ENCODE measurements at regions not wholly inside any gene's neighbourhood (a gene's known extent, or its start where the extent isn't known, plus 50 kb on each side); places are given as distances from the start of the nearest gene placed in this dataset.
A peak's percentile ranks its signal among the peaks of the same experiment; 100 is the strongest.

DNA sequence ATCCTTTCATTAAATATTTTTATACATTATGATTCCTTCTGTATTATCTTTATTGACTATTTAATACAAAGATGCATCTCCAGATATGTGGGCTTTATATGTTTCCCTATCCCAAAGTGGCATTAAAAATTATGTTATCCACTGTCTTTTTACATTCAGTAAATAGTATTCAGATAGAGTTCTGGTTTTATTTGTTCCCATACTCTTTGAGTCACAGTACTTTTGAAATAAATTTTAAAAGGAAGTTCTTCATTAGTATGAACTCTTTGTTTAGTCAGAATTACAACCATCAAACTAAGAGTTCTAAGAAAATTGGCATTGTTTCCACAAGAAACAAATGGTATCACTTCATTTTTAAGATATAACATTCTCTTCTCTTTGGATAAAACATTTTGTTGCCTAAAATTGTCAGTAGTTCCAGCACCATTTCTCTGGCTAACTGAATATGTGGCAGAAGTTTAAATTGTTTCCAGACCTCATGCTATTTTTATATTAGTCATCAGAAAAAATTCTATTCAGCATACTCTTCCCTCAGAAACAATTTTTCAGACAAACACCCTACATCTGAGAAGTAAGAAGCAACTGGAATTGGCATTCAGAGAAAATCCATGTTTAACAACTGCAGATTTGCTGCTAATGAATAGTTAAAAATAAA is 88.5 kb upstream of the COL5A2 start:
- no peak for DNase-seq (ENCODE audit: low read depth)

DNA sequence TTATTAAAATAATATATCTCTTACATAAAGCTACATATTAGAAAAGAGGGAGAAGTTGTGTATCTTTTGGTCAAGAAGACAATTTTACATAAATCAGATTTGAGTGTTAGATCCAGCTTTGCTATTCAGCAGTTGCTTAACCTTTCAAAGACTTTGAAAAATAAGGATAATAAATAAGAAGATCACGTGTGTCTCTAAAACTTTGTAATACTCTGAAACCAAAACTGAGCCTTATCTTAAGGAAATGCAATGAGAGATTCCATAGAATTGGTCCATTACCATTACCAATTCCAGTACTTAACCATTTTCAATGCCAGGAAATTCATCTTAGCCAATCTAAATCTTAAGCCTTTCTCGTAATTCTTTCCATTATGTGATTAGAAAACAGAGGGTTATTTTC is 89.2 kb upstream of the COL5A2 start:
- DNase-seq (ENCODE audit: low read depth), result no peak

DNA sequence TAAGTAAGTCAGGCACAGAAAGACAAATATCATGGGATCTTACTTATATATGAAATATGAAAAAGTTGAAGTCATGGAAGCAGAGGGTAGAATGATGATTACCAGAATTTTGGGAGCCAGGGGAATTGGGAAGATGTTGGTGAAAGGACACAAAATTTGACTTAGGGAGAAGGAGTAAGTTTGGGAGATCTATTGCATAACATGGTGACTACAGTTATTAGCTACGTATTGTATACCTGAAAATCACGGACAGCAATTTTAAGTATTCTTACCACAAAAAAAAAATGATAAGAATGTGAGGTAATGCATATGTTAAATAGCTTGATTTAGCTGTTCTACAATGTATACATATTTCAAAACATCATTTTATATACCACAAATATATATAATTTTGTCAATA is 94.2 kb upstream of the COL5A2 start:
- no peak for DNase-seq (ENCODE audit: low read depth)

DNA sequence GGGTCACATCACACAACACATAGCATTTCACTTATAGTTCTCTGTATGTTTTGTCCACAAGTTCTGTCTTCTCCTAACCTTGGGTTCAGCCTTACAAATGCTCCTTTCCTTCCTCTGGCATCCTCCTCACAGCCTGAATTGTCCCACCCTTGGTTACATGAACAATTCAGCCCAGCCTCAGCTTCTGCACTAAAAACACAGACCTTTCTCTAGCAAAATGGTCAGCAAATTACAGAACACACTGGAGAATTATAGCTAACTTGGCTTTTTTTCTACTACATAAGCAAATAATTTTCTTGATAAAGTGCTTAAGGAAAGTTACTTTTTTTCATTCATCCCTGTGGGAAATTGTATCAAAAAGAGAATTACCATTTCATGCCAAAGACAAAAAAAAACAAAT is 94.8 kb upstream of the COL5A2 start:
- DNase-seq (ENCODE audit: low read depth), result no peak

DNA sequence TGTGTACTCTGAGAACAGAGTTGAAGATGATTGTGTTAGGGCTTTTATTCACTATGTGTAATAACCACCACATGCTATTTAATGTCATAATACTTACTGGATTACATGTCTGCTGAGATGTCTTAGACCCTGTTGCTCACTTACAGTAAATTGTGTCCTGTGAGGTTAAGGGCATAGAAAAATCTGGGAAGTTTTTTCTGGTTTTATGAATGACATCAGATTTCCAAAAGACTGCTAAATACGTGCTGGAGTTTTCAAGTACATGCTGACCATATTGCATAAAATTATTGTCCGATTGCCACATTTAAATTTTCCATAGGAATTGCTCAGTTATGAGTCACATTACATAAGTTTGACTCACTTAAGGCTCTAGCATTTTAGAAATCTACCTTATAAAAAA is 96.7 kb upstream of the COL5A2 start:
- DNase-seq (ENCODE audit: low read depth), result no peak

DNA sequence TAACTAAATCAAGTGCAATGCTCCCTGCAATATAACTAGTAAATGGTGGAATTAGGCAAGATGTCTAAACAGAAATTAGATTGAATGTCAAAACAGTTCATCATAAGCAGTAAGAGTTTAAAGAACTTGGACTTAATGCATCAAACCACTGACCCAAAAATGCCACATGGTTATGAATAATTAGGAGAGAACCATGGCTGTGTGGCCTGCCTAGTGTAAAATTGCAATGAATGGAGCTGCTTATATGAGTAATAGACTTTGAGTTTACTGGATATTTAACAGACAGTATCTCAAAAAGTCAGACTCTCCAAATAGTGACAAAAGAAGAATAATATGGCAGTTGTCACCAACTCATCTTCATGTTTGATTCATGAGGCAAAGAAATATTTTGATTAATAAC is 101.6 kb upstream of the COL5A2 start:
- DNase-seq (ENCODE audit: low read depth), result no peak

DNA sequence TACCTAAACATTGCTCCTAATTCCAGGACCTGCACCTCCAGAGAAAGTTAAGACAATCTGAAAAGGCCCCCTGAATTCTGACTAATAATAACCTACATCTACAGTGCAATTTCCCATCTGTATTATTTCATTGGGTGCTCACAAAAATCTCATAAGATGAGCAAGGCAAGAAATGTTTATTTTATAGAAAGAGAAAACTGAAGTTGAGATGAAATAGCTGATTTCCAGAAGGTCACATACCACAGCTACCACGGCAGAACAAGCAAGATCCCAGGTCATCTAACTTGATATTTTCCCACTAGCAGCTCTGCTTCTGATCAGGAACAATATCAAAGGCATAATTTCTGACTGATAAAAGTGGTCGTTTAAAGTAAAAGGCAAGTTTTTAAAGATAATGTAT is 105.8 kb upstream of the COL5A2 start:
- DNase-seq (ENCODE audit: low read depth), result no peak

DNA sequence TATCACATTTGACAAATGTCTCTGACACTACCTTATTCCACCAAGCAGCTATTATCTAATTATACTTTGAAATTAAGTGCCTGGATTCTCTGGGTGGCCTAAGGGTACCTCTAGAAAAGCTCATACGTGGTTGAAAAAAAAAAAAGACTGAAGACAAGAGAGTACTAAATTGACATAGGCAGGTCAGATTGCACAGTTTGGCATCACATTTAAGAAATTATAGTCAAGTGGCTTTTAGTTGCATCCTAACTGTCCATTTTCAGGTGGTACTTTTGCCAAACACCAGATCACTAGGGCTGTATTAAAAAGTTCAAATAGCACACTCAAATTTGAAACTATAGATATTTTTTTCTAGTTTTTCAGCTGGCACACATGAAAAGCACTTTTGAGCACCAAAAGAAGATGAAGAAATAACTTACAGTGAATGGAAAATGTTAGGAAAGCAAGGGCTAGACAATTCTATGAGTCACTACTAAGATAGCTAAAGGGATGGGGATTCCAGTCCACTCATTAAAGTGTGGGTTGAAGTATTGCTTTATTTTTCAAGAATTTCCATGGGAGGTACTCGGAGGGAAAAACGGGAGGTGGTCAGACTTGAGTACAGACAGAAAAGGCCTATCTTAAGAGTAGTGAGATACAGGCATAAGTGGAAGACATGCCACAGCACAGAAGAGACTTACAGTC is 106.5 kb upstream of the COL5A2 start:
- DNase-seq (ENCODE audit: low read depth), result no peak

DNA sequence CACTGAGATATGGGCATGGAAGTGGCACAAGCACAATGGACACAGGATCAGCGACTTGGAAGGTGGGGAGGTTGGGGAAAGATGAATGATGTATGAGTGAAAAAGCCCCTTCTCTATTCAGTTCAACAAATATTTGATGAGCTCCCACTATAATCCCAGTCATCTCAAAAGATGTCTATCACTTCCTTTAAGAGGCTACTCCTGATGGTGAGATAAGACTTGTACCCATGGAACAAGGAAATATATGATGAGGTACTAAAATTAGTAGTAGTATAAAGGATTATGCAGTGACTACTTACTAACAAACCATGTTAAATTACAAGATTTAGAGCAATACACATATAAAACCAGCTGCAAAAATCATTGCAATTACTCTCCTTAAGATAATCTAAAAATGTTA is 107.8 kb upstream of the COL5A2 start:
- DNase-seq (ENCODE audit: low read depth), result no peak

DNA sequence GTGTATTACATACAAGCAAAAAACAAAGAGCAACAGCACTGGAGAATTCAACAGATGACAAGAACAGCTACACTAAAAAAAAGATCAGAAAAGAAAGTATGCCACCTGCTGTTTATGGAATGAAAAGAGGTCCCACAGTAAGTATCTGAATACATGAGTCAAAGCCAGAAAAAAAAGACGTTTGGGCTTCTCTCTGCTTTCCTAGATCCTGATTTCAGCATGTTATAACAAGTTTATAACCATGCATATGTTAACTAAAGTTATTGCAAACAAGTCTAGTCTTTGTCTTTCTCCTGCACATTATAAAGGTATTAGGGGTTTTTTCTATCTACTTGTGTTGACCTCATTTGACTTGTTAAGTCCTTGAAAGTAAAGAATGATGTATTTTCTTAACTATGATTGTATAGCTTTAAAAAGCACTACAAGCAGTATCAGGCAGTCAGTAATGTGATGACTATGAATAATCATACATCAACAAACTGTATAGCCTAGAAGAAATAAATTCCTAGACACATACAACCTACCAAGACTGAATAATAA is 108.5 kb upstream of the COL5A2 start:
- no peak for DNase-seq (ENCODE audit: low read depth)

DNA sequence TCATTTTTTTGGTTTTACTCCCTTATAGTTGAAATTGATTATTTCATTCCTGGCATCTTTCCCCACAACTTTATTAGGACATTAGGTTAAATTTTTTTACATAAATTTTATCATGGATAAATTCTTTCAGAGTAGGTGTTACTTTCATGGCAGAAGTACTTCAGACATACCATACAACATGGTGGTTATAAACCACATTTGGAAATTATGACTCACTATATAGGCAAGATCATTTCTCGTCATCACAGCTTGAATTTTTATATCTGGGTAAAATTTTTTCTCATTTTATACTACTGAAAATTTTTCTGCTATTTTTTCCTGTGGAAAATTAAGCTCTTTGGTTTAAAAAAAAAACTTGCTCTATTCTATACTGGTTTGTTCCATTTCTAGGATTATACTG is 111.9 kb upstream of the COL5A2 start:
- no peak for DNase-seq (ENCODE audit: low read depth)

DNA sequence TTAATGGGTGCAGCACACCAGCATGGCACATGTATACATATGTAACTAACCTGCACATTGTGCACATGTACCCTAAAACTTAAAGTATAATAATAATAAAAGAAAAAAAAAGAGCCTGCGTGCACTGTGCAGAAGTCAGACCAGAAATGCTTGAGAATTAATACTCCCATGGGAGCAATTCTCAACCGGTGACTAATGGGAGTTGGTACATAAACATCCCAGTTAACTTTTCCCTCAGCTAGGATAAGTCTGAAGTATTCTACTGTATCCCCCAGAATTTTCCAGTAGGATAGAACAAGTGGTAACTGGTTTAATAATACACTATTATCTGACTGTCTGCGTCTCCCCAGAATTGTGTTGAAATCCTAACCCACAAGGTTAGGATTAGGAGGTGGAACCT is 113.6 kb upstream of the COL5A2 start:
- DNase-seq (ENCODE audit: low read depth), result no peak

DNA sequence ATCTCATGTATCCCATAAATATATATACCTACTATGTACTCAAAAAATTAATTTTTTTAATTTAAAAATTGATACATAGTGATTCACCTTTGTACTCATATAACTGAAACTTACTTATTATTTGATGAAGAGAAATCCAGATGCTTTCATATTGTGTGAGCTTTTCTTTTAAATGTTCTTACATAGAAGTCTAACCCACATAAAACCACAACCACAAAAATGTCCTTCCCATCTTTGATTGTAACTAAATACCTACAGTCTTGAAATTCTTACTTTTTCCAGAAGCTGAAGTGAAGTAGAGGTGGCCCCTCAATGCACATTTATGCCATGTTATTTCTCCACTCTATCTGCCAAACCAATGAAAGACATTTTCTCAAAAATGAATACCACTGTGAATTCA is 117.9 kb upstream of the COL5A2 start:
- DNase-seq (ENCODE audit: low read depth), result no peak

DNA sequence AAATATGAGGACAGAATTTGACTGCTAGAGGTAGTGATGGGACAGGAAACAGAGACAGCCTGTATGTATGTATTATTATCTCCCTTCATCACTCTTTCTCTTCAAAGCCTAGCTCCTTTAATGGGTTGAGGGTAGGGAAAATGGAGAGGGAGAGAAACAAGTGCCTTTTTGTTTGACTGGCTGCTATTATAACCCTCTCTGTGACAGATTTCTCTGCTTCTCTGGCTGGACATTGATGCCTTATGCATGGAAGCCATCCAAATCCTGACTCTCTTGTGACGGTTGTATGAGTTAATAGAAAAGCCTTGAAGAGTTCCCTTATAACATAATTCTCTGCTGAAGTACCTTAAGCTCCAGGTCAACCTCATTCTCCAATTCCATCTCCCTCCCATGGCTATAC is 118.5 kb upstream of the COL5A2 start:
- no peak for DNase-seq (ENCODE audit: low read depth)

DNA sequence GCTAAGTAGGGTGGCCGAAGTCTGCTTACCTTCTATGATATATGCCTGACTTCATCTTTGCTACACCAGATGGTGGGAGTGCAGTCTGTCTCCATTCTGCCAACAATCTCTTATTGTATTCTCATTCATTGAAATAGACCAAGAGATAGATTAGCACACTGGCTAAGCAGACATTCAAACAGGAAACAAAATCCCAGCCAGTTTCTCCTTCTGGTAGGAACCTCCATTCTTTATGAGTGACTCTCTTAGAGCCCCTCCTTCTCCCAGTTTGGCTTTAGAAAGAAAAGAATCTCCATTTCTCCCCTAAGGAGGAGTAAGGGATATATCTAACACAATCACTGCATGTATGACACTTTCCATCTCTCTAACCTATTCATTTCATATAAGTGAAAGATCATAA is 118.9 kb upstream of the COL5A2 start:
- no peak for DNase-seq (ENCODE audit: low read depth)

DNA sequence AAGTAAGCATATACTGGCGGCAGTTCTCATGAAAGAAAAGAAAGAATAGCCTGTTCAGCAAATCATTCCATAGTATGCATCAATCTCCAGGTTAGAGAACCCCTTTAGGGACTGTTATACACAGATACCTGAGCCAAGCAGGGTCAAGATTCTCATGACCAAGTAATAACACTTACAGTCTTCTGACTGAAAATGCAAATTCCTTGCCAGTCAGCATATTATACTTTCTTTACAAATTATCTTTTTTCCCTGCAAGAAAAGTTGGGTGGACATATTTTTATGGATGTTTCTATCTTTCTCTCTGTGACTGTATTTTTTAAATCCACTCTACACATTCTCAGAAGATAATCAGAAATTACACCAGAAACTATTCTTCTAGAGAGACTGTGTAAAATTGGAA is 120.4 kb upstream of the COL5A2 start:
- no peak for DNase-seq (ENCODE audit: low read depth)

DNA sequence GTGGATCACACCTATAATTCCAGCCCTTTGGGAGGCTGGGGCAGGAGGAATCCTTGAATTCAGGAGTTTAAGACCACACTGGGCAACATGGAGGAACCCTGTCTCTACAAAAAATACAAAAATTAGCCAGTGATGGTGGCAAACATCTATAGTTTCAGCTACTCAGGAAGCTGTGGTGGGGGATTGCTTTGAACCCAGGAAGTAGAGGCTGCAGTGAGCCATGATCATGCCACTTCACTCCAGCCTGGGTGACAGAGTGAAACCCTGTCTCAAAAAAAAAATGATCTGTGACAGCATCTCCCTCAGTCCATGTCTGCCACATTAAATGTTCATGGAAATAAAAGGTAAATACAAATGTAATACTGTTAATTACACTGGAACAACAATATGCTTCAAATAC is 121.4 kb upstream of the COL5A2 start:
- DNase-seq (ENCODE audit: low read depth), result no peak

DNA sequence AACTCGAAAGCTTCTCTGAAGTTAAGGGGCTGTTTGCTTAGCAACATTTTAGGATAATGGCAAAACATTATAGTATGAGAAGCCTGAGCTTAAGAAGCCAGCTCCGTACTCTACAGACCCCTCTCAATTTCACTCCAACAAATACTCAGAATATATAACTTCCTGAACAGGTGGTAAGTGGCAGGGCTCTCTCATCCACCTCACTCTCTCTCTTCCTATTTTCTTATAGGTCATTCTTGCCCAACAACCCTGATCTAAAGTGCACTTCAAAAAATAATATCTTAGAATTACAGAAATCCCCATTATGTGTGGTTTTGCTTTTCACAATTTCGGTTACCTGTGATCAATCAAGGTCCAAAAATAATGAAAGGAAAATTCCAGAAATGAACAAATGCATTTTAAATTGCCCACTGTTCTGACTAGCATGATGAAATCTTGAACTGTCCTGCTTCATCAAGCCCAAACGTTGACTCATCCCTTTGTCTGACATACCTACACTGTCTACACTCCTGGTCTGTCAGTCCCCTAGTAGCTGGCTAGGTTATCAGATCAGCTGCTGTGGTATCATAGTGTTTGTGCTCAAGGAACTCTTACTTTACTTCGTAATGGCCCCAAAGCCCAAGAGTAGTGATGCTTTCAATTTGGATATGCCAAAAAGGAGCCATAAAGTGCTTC is 122.8 kb upstream of the COL5A2 start:
- no peak for DNase-seq (ENCODE audit: low read depth)

DNA sequence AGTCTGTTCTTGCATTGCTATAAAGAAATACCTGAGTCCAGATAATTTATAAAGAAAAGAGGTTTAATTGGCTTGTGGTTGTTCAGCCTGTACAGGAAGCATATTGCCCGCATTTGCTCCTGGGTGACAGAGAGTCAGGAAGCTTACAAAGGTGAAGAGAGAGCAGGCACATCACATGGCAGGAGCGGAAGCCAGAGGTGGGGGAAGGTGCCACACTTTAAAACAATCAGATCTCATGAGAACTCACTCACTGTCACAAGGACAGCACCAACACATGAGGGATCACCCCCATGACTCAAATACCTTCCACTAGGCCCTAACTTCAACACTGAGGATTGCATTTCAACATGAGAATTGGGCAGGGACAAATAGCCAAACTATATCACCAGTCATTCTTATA is 124.8 kb upstream of the COL5A2 start:
- DNase-seq (ENCODE audit: low read depth), result peak; percentile 13

DNA sequence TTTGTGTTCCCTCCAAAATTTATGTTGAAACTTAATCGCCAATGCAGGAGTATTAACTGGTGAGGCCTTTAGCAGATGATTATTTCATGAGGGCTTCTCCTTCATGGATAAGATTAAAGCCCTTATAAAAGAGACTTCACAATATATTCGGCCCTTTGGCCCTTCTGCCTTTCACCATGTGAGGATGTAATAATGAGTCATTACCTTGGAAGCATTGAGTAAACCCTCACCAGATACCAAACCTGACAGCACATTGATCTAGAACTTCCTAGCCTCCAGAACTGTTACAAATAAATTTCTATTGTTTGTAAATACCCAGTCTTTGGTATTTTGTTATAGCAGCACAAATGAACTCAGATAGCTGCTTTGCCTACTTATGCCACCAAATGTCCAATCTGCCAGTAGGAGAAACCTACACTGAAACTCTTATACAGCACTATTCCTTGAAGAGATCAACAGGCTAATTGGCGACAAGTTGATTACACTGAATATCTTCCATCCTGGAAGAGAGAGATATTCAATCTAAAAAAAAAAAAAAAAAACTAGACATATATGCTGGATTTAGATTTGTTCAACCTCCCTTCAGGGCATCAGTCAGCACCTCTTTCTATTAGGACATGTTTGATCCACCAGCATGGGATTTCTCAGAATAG is 125.9 kb upstream of the COL5A2 start:
- no peak for DNase-seq (ENCODE audit: low read depth)

DNA sequence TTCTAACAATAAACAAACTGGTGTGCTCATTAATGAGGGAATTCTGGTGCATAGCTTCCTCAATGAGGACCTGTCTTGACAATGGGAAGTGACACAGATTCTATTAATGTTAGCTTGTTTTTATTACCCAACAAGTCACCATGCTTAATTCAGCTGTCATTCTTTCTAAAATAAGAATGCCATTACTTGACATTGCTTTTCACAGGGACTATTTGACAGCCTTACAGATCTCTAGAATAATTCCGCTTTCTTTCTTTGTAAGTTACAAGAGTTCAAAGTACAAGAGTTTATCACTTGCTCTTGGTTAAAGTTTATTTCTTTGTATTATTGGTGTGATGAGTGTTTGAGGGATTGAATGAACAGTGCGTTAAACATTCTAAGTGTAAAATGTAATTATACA is 127.0 kb upstream of the COL5A2 start:
- no peak for DNase-seq (ENCODE audit: low read depth)

DNA sequence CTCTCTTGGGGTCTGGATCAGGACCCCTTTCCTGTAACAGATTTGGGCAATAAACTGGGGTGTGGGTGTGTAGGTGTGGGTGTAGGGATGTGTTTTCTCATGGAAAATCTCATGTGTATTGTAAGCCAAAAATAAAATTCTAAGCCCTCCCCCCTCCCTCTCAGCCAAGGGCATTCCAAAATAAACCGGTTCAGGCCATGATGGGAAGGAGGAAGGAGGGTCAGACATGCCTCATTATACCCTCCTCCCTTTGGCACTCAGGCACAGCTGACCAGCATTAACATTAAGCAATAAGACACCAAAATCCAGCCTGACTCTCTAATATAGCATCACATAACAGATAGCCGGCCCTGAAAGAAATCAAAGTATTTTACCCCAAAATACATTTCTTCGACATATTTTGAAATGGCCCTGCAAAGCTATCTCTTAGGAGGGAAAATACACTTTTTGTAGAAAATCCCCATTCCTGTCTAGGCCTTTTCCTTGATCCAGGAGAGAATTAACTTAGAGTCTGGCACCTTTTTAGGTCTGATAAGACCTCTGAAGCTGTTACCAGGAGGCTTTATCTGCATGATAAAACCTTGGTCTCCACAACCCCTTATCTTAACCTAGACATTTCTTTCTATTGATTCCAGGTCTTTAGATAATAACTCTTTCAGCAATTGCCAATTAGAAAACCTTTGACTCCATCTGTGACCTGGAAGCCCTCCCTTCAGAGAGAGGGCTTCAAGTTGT is 128.7 kb upstream of the COL5A2 start:
- DNase-seq (ENCODE audit: low read depth), result no peak
